HG03108 (cell line): ENCODE measurements at regions not wholly inside any gene's neighbourhood (a gene's known extent, or its start where the extent isn't known, plus 50 kb on each side); places are given as distances from the start of the nearest gene placed in this dataset.

ENCODE experiments used
- ATAC-seq: cut with Tn5 transposase; IDR thresholded peaks from one replicate; pipeline ENCODE4 v1.9.1; 2021; ENCODE audit warnings: moderate library complexity; ENCODE audit not compliant: unreplicated experiment

DNA sequence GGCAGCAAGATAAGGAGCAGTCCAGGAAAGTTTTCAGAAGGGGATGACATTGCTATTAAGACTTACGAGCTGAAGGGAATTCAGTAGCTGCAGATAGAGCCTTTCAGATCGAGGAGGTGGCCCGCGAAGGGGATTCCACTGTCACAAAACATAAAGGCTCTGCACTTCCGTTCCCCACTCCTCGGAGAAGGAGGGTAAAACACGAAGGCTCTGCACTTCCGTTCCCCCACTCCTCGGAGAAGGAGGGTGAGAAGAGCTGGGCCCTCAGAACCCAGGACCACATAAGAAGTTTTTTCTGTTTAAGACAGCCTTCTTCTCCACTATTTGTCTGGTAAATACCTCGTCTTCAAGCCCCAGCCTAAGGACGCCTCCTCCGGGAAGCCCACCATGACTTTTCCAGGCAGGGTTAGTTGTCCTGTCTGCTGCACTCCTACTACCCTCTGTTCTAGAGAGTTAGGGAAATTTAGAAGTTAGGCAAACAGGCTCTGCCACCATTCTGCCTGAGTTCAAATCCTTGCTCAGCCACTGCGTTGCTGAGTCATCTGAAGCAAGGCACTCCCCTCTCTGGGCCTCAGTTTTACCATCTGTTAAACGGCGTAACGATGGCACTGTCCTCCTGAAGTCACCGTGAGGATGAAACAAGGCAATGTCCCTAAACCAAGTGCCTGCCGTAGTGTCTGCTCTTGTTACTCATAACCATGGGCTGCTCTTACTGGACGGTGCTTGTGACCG, 134.1 kb upstream of the HES1 start:
- no peak for ATAC-seq

DNA sequence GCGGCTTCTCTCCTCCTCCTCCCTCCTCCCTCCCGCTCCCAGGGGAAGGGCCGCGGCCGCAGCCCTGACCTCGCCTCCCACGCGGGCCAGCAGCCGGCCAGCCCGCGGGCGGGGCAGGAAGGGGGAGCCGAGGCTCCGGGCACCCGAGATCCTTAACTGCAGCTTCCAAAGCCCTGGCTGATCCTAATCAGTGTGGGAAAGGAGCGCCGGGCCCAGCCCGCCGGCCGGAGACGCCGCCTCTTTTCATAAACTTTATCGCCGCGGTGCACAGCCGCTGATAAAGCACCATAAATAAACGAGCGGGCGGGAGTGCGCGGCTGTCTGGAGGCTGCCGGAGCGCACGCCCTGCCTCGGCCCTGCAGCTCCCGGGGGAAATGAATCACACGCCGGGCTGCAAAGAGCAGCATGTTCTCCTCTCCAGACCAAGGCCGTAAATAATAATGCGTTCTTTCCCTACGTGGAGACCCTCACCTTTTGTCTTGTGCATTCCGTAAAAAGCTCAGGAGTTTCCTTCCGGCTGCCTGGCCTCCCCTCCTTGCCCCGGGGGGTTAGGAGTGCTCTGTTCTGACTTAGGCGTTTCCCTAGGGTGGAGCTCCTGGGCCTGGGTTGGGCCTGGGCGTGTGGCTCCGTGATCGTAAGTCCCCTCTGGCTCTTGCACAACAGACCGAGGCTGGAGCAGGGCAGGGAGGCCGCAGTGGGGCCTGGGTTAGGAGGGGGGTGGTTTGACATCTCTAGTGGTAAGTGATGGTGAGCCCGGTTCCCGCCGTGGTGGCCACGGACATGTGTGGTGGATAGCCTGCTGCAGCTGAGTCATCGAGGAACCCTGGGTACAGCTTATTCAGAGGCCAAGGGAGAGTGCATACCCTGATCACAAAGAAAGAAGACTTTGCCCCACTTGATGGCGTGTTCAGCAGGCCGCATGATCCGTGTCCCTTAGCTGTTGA, 132.6 kb upstream of the HES1 start:
- ATAC-seq, result peak; percentile 68

DNA sequence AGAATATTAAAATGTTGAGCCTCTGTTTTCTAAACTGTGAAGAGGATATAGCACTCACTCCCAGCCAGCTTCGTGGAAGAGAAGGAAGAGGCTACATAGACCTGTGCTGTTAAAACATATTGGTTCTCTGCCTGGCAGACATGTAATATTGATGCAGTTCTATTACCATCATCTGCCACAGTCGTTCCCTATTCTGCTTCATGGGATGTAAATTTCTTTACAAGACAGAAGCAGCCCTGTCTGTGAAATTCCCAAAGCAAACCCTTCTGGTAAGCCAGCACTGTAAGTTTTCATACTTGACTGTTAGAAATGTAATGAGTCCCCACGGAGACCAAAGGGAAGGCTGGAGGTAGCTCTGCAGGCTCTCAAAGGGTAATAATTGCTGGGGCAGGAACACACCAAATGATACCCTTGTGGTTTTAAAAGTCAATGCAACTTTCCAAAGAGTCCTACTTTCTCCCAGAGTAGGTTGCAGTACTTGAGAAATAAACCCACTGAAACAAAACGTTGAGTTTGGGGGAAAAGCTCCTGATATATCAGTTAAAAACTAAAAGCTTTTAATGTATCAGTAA, 129.9 kb upstream of the HES1 start:
- ATAC-seq, result no peak

DNA sequence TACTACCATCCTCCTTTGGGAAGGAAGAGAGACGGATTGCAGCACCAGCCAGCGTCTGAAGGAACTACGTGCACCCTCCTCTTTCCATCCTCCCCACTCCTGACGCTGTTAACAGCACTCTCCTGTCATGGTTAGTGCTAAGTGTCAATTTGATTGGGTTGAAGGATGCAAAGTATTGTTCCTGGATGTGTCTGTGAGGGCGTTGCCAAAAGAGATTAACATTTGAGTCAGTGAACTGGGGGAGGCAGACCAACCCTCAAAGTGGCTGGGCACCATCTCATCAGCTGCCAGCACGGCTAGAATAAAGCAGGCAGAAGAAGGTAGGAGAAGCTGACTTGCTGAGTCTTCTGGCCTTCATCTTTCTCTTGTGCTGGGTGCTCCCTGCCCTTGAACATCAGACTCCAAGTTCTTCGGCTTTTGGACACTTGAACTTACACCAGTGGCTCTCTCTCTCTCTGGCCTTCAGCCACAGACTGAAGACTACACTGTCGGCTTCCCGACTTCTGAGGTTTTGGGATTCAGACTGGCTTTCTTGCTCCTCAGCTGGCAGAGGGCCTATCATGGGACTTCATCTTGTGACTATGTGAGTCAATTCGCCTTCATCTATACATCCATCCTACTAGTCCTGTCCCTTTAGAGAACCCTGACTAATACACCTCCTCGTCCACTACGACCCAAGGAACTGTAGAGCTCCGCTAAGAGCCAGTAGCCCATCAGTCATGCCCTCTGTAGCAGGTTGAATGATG, 128.2 kb upstream of the HES1 start:
- no peak for ATAC-seq

DNA sequence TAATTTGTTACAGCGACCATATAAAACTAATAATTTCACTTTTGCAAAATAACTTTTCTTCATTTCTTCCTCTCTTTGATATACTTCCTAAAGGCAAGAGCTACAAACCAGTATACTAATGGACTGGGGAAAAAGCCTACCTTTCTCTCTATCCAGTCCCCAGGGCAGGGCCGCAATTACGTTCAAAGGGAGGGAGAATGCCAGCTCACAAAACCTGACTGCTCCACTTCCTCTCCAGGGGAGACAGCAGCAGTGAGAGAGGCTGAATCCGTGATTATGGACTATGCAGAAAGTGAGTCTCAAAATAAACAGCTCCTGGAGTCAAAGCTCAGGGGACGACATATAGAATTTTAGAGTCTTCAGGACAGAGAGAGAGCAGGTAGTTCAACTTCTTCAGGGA, 126.9 kb upstream of the HES1 start:
- ATAC-seq, result no peak

DNA sequence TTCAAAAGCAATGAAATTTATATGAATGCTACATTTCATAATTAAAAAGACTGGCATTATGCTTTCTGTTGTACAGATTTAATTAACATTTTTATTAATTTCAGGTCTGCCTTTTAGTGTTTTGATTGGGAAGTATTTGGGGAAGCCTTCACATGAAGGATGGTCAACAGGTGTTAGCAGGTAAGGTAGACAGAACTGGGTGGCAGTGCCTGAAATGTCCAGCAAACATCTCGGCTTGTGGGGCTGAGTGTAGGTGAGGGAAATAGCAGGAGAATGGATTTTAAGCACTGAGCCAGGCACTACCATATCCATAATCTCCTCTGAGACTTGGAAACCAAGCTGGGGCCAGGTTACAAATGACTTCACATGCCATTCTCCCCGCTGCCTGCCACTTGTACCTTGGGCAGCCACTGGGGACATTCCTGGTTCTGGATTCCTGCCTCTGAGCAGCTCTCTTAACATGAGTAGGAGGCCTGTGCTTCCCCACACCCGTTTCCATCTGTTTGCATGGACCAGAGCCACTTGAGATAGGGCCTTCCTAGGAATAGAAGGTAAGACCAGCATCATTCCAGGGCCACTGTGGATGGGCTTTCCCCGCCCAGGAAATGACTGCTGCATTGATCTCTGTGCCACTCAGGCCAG, 125.9 kb upstream of the HES1 start:
- ATAC-seq, result no peak

DNA sequence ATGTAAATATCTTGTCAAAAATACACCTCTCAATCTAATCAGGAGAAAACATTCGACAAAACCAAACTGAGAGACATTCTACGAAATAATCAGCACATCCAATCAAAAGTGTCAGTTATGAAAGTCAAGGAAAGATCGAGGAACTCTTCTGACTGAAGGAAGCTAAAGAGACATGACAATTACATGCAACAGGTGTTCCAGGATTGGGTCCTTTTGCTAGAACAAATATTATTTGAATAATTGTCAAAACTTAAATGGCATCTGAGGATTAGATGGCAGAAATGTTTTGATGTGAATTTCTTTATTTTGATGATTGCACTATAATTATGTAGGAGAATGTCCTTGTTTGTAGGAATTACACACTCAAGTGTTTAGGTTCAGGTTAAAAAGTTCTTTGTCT, 124.1 kb upstream of the HES1 start:
- no peak for ATAC-seq

DNA sequence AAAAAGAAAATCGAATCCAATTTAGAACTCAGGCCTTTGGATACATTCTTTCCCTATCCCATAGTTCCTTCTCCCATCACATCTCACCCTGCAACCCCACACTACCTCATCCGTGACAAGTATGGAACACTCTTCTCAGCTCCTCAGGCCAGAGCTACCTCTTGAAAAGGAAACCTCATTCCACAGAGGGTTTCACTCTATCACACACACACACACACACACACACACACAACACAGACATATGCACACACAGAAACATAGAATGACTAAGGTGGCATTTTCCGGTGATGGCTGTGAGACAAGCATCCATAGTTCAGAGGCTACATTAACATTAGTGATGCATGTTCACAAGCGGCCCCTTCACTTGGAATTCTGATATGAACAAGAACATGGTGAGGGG, 122.0 kb upstream of the HES1 start:
- no peak for ATAC-seq

DNA sequence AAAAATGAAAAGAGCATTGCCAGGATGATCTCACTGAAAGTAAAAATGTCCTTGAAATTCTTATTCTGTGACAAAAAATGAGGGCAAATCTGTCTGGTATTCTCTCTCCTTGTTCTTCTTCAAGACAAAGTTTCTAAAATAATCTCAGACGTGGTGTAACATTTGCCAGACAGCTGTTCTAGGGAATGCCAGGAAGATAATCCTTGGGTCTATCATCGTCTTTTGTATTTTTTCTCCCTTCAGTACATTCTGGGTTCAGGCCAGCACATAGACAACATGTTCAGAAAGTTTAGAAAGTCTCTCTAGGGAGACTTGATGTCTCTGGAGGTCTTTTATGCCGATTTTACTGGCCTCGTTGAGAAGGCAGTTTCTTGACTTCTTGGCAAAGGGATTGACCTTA, 121.2 kb upstream of the HES1 start:
- ATAC-seq, result no peak

DNA sequence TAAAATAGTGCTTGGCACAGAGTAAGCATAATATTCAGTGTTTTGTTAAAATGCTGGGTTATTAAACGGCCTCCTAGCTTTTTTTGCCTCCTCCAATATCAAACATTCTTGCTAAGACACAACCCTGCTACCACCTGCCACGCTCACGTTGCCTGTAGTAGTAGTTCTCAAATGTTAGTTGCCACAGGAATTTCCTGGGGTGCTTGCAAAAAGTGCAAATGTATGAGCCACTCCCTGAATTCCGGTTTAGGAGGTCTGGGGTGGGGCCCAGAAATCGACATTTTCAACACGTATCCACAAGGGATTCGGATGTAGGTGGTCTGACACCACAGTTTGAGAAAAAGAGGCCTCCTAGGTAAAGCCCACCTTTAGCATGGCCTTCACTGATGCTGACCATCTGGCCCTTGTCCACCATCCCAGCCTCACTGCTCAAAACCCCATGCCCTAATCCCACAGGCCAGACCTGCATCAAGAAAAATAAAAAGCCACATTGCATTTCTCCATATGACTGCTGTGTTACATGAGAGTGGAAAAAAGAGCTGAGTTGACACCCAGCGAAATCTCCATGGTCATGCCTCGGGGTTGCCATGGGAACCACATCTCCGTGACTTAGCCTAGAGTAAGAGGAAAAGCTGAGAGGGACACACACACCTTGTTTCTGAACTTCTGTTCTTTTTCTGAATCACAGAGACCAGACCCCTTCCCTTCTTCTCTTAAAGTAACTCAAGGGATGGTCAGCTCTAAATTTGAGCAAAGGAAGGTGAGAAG, 116.4 kb upstream of the HES1 start:
- no peak for ATAC-seq

DNA sequence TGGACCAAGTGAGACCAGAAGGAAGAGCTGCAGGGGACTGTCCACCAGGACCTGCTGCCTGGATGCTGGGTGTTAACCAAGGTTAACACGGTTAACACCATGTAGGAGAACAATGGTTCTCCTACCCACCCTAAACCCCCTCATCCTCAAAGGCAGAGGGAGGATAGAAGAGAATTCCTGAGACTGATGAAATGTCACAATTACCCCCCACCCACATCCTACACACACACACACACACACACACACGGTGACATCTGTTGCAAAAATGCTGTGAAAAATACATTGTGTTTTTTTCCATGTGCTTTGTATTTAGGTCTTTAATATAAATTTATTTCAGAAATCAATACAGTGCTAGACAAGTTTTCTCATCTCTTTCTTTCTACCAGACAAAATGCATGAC, 113.9 kb upstream of the HES1 start:
- no peak for ATAC-seq

DNA sequence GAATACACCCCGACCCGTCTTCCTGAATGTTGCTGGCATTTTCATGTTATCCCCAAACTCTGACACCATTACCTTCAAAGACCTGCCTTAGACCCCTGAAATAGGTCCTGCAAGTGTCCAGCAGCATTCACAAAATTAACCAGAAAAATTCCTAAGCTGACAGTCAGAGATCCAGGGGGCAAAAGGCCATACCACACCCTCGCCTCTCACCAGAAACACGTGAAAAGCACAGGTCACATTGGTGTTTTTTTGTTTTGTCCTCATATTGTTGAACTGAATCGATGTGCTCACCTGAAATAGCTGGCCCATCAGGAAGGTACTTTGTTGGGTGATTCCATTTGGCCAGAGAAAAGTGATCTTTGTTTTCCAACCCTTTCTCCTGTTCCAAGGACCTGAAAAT, 113.1 kb upstream of the HES1 start:
- ATAC-seq, result no peak

DNA sequence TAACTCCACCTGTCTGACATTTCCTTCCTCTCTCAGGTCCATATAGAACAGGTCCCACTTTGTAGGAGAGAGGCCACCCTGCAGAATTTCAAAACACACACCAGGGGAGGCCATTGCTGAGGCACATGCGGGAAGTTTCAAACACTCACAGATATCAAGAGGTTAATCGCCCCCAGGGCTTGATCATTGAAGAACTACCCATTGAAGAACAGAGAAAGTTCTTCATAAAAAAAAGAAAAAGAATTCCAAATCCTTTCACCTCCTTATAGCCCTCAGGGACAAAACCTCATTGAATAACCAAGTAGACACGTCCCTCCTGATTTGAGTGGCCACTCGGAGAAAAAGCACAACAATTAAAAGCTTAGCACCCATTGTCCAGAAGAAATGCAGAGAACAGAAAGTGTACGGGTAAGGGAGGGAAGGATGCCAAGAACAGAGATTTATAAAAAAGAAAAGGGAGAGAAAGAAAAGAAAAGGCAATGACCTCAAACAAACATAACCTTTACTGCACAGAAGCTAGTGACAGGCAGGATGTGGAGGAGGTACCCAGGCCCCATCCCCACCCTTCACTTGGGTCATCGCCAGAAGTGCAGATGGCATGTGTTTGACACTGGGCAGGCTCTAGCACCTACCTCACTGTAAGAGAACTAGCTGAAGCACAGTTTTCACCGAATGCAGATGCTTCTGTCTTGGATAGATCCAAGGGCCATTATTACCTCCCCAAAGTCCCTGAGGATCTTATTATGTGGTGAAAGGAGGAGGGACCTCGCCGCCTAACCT, 112.3 kb upstream of the HES1 start:
- no peak for ATAC-seq

DNA sequence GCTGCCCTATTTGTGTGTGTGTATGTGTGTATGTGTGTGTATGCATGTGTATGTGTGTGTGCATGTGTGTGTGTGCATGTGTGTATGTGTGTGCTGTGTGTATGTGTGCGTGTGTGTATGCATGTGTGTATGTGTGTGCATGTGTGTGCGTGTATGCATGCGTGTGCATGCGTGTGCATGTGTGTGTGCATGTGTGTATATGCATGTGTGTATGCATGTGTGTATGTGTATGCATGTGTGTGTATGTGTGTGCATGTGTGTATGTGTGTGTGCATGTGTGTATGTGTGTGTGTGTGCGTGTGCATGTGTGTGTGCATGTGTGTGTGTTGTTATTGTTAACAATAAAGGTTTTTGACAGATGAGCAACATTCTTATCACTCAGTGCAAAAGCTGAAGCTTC, 110.8 kb upstream of the HES1 start:
- no peak for ATAC-seq

DNA sequence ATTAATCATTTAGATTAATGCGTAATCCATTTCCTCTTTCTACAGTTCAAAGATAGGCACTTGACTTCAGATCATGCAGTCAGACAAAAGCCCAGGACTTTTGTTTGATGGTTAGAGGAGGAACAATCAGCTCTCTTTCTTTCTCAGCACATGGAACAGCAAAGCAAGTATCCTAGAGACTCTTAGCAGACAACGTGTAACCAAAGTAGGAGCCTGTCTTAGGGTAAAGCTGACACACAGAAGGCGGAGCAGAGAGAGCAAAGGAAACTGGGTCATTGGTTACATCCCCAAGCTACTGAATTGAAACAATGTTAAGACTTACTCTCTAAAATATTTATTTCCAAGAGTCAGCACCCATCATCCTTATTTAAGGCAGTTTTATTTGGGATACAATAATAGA, 110.0 kb upstream of the HES1 start:
- ATAC-seq, result no peak

DNA sequence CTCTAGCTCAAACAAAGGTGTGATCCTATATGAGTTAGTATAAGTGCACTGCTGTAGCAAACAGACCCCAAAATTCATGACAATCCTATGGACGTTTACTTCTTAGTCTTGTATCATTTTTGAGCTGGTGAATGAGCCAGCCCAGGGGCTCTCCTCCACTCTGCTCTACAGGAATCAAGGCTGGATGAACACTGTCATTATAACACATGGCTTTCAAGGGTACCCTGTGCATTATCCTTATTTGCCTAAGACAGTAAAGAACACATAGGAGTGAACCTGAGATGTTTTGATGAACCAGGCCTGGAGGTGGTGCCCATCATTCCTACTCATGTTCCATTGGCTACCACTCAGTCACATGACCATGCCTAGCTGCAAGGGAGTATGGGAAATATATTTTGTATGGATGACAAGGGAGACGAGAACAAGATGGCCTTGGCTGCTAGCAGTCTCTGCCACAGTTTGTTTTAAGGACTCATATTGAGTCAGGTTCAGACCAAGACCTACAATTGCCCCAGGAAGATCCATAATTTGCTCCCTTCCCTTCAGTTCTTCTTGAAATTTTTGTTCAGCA, 107.4 kb upstream of the HES1 start:
- ATAC-seq, result no peak

DNA sequence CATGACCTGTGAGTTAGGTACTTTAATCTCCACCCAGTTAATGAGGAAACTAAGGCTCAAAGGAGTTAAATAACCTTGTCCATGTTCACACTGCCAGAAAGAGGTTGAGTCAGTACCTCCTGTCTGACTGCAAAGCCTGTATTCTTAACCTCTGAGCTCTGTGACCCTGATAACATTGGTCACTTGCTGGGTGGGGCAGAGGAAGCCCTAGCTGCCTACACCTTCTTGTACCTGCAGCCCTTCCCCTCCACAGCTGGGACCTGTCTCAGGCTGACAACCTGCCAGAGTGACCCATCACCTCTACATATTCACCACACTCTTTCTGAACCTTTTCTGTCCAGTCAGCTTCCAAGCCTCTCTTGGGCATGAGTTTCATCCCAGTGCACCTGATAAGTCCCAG, 106.1 kb upstream of the HES1 start:
- ATAC-seq, result no peak

DNA sequence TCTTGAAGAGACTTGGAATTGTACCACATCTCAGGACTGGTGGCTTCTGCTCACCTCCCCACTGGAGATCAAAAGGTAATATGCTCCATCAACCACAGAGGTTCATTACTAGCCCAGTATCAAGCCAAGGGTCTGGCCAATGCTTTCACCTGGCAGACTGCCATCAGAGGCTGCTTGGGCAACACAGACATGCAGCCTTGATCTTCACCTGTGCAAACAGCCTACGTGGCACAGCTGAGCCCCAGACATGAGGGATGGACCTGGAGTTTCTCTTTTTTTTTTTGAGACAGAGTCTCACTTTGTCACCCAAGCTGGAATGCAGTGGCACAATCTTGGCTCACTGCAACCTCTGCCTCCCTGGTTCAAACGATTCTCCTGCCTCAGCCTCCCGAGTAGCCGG, 105.6 kb upstream of the HES1 start:
- no peak for ATAC-seq

DNA sequence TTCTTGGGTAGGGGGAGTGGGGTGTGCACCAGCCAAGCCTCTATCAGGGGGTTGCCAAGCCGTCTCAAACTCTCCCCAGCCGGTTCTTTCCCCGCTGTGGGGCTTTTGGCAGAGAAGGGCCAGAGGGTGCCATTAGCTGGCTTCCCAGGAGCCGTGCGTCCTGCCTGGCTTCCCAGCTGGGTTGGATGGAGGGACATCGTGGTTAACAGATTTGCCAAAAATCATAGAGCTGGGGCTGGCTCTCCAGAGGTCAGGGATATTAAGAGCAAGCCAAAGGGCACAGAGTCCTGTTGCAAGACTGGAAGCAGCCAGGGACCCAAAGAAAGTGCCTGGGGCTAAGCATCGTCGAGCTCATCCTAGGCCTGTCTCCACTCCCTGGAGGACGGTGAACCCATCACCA, 104.6 kb upstream of the HES1 start:
- no peak for ATAC-seq
